Neural cell (in vitro differentiated cells): ENCODE measurements at regions not wholly inside any gene's neighbourhood (a gene's known extent, or its start where the extent isn't known, plus 50 kb on each side); places are given as distances from the start of the nearest gene placed in this dataset.

Experiments used
- H2AFZ ChIP-seq: fragments of 200-600, 300-800 bp; sonication (generic), shearing (Covaris generic); 2 replicates; pipeline ENCODE4 v1.6.0; 2014; ENCODE audit warnings: low read depth, mild to moderate bottlenecking, antibody characterized with exemption, low read length, moderate library complexity
- H3F3A ChIP-seq: fragments of 200-600 bp; shearing (Covaris generic); 2 replicates; pipeline ENCODE4 v1.6.1; 2016; ENCODE audit warnings: mild to moderate bottlenecking, moderate library complexity, mixed read lengths, antibody characterized with exemption, low read length; ENCODE audit not compliant: insufficient read depth, poor library complexity, severe bottlenecking
- H3K27ac ChIP-seq: fragments of 200-600, 300-800 bp; sonication (generic), shearing (Covaris generic); 2 replicates; pipeline ENCODE4 v1.5.1; 2014; ENCODE audit warnings: mild to moderate bottlenecking, low read length, moderate library complexity
- H3K27me3 ChIP-seq: fragments of 300-800, 200-600 bp; sonication (generic), shearing (Covaris generic); 2 replicates; pipeline ENCODE4 v1.6.0; 2014; ENCODE audit warnings: mild to moderate bottlenecking, low read depth, low read length, moderate library complexity; ENCODE audit not compliant: insufficient read depth
- H3K36me3 ChIP-seq: fragments of 300-800, 200-600 bp; sonication (generic), shearing (Covaris generic); 2 replicates; pipeline ENCODE4 v1.5.1; 2014; ENCODE audit warnings: mild to moderate bottlenecking, antibody characterized with exemption, low read length, moderate library complexity; ENCODE audit not compliant: insufficient read depth
- H3K4me2 ChIP-seq: fragments of 300-800, 200-600 bp; sonication (generic), shearing (Covaris generic); 2 replicates; pipeline ENCODE4 v1.6.0; 2014; ENCODE audit warnings: mild to moderate bottlenecking, low read length
- H3K4me3 ChIP-seq: fragments of 300-800, 200-600 bp; sonication (generic), shearing (Covaris generic); 2 replicates; pipeline ENCODE4 v1.5.1; 2014; ENCODE audit warnings: mild to moderate bottlenecking, low read length, moderate library complexity
- H3K79me2 ChIP-seq: fragments of 200-600 bp; shearing (Covaris generic); replicated peaks from 2 replicates; pipeline ENCODE4 v1.6.0; 2014; ENCODE audit warnings: mild to moderate bottlenecking, low read length, moderate library complexity; ENCODE audit not compliant: insufficient read depth
- H3K9ac ChIP-seq: fragments of 300-800, 200-600 bp; sonication (generic), shearing (Covaris generic); 2 replicates; pipeline ENCODE4 v1.6.1; 2016; ENCODE audit warnings: mild to moderate bottlenecking, low read length, mixed read lengths
- H3K9me2 ChIP-seq: fragments of 200-600 bp; shearing (Covaris generic); 2 replicates; pipeline ENCODE4 v1.6.1; 2016; ENCODE audit warnings: mild to moderate bottlenecking, low read length, mixed read lengths; ENCODE audit not compliant: insufficient read depth
- H3K9me3 ChIP-seq: fragments of 200-600, 300-800 bp; sonication (generic), shearing (Covaris generic); 2 replicates; pipeline ENCODE4 v1.6.1; 2016; ENCODE audit warnings: mild to moderate bottlenecking, mixed run types, low read length, moderate library complexity, mixed read lengths
- H4K20me1 ChIP-seq: fragments of 200-600 bp; shearing (Covaris generic); 2 replicates; pipeline ENCODE4 v1.6.1; 2016; ENCODE audit warnings: mild to moderate bottlenecking, mixed run types; ENCODE audit not compliant: insufficient read depth
- EP300 ChIP-seq: fragments of 450-650 bp; conservative IDR thresholded peaks from 2 replicates; pipeline ENCODE4 v1.6.1; 2014; ENCODE audit warnings: antibody characterized with exemption, mild to moderate bottlenecking, moderate library complexity; ENCODE audit not compliant: poor library complexity, severe bottlenecking
- EZH2 ChIP-seq: fragments of 200-600, 300-800 bp; shearing (Covaris generic), sonication (generic); IDR thresholded peaks from 2 replicates; pipeline ENCODE4 v1.6.1; 2014; ENCODE audit warnings: antibody characterized with exemption, low read length, borderline replicate concordance, mild to moderate bottlenecking; ENCODE audit not compliant: insufficient read depth, poor library complexity, severe bottlenecking
- MXI1 ChIP-seq: fragments of 450-650 bp; conservative IDR thresholded peaks from 2 replicates; pipeline ENCODE4 v1.6.1; 2014; ENCODE audit warnings: antibody characterized with exemption, mild to moderate bottlenecking; ENCODE audit not compliant: poor library complexity, severe bottlenecking
- POLR2AphosphoS5 ChIP-seq: IDR thresholded peaks from 2 replicates; pipeline ENCODE4 v1.6.1; 2012
- RAD21 ChIP-seq: fragments of 450-650 bp; conservative IDR thresholded peaks from 2 replicates; pipeline ENCODE4 v1.6.1; 2014; ENCODE audit warnings: antibody characterized with exemption, mild to moderate bottlenecking, moderate library complexity
- SMC3 ChIP-seq: fragments of 450-650 bp; conservative IDR thresholded peaks from 2 replicates; pipeline ENCODE4 v1.6.1; 2014; ENCODE audit warnings: antibody characterized with exemption, mild to moderate bottlenecking, moderate library complexity; ENCODE audit not compliant: poor library complexity
- TAF1 ChIP-seq: IDR thresholded peaks from 2 replicates; pipeline ENCODE4 v1.6.1; 2012; ENCODE audit warnings: low read depth
- TF ChIP-seq, protein P1 (sequence below): fragments of 450-650 bp; IDR thresholded peaks from 2 replicates; pipeline ENCODE4 v1.5.1; 2014; ENCODE audit warnings: antibody characterized with exemption, mild to moderate bottlenecking, moderate library complexity; ENCODE audit not compliant: poor library complexity, severe bottlenecking
- TF ChIP-seq, protein P2 (sequence below): IDR thresholded peaks from 2 replicates; pipeline ENCODE4 v1.6.1; 2012; ENCODE audit warnings: borderline replicate concordance

DNA sequence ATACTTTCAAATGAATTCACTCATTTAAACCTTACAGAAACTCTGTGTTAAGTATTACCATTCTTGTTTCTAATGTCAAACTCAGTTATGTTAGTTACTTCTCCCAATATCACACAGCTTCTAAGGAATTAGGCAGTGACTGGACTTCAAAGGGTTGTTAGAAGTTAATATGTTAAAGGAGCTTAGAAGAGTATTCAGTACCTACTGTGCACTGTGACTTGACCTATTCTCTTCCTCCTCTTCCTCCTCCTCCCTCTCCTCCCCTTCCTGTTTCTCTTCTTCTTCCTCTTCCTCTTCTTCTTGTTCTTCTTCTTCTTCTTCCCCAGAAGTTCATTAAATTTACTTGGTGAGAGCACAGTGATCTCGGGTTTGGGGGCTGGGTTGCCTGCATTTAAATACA, 325.6 kb upstream of the SLC35B3 start:
- H3K9me3 ChIP-seq = no peaks in the 10 kb centered on the region
- TF ChIP-seq, protein P1, sequence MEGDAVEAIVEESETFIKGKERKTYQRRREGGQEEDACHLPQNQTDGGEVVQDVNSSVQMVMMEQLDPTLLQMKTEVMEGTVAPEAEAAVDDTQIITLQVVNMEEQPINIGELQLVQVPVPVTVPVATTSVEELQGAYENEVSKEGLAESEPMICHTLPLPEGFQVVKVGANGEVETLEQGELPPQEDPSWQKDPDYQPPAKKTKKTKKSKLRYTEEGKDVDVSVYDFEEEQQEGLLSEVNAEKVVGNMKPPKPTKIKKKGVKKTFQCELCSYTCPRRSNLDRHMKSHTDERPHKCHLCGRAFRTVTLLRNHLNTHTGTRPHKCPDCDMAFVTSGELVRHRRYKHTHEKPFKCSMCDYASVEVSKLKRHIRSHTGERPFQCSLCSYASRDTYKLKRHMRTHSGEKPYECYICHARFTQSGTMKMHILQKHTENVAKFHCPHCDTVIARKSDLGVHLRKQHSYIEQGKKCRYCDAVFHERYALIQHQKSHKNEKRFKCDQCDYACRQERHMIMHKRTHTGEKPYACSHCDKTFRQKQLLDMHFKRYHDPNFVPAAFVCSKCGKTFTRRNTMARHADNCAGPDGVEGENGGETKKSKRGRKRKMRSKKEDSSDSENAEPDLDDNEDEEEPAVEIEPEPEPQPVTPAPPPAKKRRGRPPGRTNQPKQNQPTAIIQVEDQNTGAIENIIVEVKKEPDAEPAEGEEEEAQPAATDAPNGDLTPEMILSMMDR = no peak
- TF ChIP-seq, protein P2, sequence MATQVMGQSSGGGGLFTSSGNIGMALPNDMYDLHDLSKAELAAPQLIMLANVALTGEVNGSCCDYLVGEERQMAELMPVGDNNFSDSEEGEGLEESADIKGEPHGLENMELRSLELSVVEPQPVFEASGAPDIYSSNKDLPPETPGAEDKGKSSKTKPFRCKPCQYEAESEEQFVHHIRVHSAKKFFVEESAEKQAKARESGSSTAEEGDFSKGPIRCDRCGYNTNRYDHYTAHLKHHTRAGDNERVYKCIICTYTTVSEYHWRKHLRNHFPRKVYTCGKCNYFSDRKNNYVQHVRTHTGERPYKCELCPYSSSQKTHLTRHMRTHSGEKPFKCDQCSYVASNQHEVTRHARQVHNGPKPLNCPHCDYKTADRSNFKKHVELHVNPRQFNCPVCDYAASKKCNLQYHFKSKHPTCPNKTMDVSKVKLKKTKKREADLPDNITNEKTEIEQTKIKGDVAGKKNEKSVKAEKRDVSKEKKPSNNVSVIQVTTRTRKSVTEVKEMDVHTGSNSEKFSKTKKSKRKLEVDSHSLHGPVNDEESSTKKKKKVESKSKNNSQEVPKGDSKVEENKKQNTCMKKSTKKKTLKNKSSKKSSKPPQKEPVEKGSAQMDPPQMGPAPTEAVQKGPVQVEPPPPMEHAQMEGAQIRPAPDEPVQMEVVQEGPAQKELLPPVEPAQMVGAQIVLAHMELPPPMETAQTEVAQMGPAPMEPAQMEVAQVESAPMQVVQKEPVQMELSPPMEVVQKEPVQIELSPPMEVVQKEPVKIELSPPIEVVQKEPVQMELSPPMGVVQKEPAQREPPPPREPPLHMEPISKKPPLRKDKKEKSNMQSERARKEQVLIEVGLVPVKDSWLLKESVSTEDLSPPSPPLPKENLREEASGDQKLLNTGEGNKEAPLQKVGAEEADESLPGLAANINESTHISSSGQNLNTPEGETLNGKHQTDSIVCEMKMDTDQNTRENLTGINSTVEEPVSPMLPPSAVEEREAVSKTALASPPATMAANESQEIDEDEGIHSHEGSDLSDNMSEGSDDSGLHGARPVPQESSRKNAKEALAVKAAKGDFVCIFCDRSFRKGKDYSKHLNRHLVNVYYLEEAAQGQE = no peak
- no peak for TF ChIP-seq POLR2AphosphoS5
- no peak for TF ChIP-seq RAD21
- no peak for TF ChIP-seq EZH2
- TF ChIP-seq MXI1 = no peak
- no peaks in the 10 kb centered on the region for H4K20me1 ChIP-seq
- H3K4me3 ChIP-seq = no peak overlapping the region
- H3K79me2 ChIP-seq = no peaks in the 10 kb centered on the region
- H3K27me3 ChIP-seq = no peaks in the 10 kb centered on the region
- no peak overlapping the region for H3K4me2 ChIP-seq
- no peaks in the 10 kb centered on the region for H3K36me3 ChIP-seq
- H3F3A ChIP-seq = no peaks in the 10 kb centered on the region
- no peak overlapping the region for H2AFZ ChIP-seq
- H3K9ac ChIP-seq = no peak overlapping the region
- no peaks in the 10 kb centered on the region for H3K9me2 ChIP-seq
- H3K27ac ChIP-seq = no peak overlapping the region

DNA sequence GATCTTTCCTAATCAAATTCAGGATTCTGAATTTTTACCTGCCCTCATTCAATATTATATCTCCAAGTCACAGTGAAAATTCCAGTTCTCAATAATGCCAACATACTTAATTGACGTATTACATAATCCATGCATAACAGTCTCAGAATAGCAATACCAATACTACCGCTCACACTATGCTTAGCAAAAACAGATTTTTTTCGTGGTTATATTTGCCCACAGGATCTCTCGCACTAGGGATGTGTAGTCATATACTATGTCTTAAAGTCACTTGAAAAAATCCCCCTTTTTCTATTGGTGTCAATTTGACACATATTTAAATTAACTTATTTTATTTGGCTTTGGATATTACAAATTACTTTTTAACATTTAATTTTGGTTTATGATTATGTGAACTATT, 323.1 kb upstream of the SLC35B3 start:
- Histone ChIP-seq H3F3A (no peaks in the 10 kb centered on the region), H4K20me1 (no peaks in the 10 kb centered on the region), H3K9me3 (no peaks in the 10 kb centered on the region), H3K27me3 (no peaks in the 10 kb centered on the region), H3K36me3 (no peaks in the 10 kb centered on the region), H3K4me2 (no peak overlapping the region), H3K4me3 (no peak overlapping the region), H3K79me2 (no peaks in the 10 kb centered on the region), H3K27ac (no peak overlapping the region), H3K9me2 (no peaks in the 10 kb centered on the region), H3K9ac (no peak overlapping the region), H2AFZ (no peak overlapping the region)
- TF ChIP-seq EP300 (no peak), SMC3 (no peak), RAD21 (no peak), EZH2 (no peak), POLR2AphosphoS5 (no peak), TAF1 (no peak), MXI1 (no peak)
- TF ChIP-seq, protein P1 = no peak
- TF ChIP-seq, protein P2 = no peak
